Osteocyte (in vitro differentiated cells): ENCODE measurements at regions not wholly inside any gene's neighbourhood (a gene's known extent, or its start where the extent isn't known, plus 50 kb on each side); places are given as distances from the start of the nearest gene placed in this dataset.

Experiments used
- DNase-seq: peaks from one replicate; pipeline ENCODE4 v3.0.0; 2021; ENCODE audit warnings: mixed read lengths; ENCODE audit not compliant: unreplicated experiment; ENCODE audit errors: extremely low spot score
- H3K27ac Mint-ChIP-seq: one replicate; pipeline ENCODE4 v1.8.0; 2021; ENCODE audit warnings: mild to moderate bottlenecking, mixed read lengths; ENCODE audit not compliant: unreplicated experiment
- H3K27me3 Mint-ChIP-seq: one replicate; pipeline ENCODE4 v1.8.0; 2021; ENCODE audit warnings: mixed read lengths; ENCODE audit not compliant: unreplicated experiment
- H3K36me3 Mint-ChIP-seq: one replicate; pipeline ENCODE4 v1.8.0; 2021; ENCODE audit warnings: mixed read lengths; ENCODE audit not compliant: unreplicated experiment
- H3K4me1 Mint-ChIP-seq: one replicate; pipeline ENCODE4 v1.8.0; 2021; ENCODE audit warnings: mixed read lengths; ENCODE audit not compliant: unreplicated experiment
- H3K4me3 Mint-ChIP-seq: one replicate; pipeline ENCODE4 v1.8.0; 2021; ENCODE audit warnings: mild to moderate bottlenecking, moderate library complexity, mixed read lengths; ENCODE audit not compliant: unreplicated experiment
- H3K9me3 Mint-ChIP-seq: one replicate; pipeline ENCODE4 v1.8.0; 2021; ENCODE audit warnings: mixed read lengths; ENCODE audit not compliant: unreplicated experiment
- CTCF ChIP-seq: fragments of 200-600 bp; sonication (generic); IDR thresholded peaks from 2 replicates; pipeline ENCODE4 v1.5.0; 2021; ENCODE audit warnings: antibody characterized with exemption, mild to moderate bottlenecking, moderate library complexity

GRCh38 chr12:59182191-59182590 lies 261.9 kb upstream of the LRIG3 start:
- no peak overlapping the region for H3K27ac Mint-ChIP-seq
- no peak for TF ChIP-seq CTCF
- no peak for DNase-seq
- peaks cover 2% of the 10 kb centered on the region for H3K36me3 Mint-ChIP-seq
- peaks cover 14% of the 10 kb centered on the region for H3K4me1 Mint-ChIP-seq
- H3K9me3 Mint-ChIP-seq = peaks cover 5% of the 10 kb centered on the region
- H3K4me3 Mint-ChIP-seq = no peak overlapping the region
- peaks cover 8% of the 10 kb centered on the region for H3K27me3 Mint-ChIP-seq

DNA sequence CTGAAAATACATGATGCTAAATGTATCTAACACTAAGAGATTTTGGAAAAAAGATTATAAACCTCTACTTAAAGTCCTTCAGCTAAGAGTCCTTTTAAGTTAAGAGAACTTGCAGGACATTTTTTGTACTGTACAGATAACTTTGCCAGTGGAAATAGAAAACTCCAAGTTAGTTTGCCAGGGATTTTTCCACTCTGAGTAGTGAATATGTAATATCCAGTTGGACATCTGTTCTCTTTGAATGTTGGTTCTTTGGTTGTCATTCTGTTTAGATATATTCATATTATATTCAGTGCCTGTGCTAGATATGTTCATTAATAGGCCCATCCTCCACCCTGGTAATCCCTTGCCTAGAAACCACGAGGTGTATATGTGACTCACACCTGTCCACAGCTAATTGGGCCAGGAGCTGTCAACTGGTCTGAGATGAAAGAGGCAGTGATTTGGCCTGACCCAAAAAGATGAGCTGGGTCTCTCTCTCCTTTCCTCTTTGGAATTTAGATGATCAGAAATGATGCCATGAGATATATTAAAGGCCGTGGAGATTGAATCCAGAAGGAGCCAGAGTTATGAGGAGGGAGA lies 261.0 kb upstream of the LRIG3 start:
- no peak for TF ChIP-seq CTCF
- Mint-ChIP-seq H3K27ac (no peak overlapping the region), H3K9me3 (peaks cover 5% of the 10 kb centered on the region), H3K36me3 (peaks cover 2% of the 10 kb centered on the region), H3K4me3 (no peak overlapping the region), H3K4me1 (peaks cover 14% of the 10 kb centered on the region), H3K27me3 (peaks cover 8% of the 10 kb centered on the region)
- no peak for DNase-seq

DNA sequence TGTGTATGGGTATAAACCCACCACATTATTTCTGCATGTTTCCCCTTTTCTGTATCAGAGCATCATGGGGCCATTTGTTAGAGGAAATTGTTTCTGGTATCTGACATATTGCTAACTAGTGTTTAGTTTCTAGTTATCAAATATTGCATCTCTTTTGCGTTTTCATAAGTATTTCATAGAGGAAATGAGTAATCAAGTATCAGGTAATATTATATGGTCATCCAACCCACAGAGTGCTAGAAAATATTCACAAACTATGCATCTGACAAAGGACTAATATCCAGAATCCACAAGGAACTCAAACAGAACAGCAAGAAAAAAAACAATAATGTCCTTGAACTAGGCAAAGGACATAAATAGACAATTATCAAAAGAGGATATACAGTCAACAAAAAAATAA lies 258.9 kb upstream of the LRIG3 start:
- no peak overlapping the region for H3K4me3 Mint-ChIP-seq

DNA sequence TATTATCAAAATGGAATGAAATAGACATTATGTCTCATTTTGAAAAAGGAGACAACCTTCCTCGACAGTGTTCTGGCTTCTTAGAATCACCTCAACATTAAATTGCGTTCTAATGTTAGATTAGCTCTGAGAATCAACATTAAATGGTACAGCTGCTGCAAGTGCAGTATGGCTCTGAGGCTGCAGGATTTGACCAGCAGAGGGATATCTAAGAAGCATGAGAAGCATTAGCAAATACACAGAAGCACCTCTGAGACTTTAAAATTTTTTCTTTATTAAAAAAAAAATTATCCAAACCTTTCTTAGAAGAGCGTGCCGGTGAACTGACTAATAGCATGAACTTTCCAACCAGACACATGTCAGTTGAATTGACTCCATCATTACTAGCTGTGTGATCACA lies 253.4 kb upstream of the LRIG3 start:
- Mint-ChIP-seq H3K27me3 (peaks cover 2% of the 10 kb centered on the region), H3K27ac (no peak overlapping the region), H3K9me3 (no peaks in the 10 kb centered on the region), H3K4me3 (no peak overlapping the region), H3K36me3 (peaks cover 2% of the 10 kb centered on the region), H3K4me1 (peaks cover 8% of the 10 kb centered on the region)
- peak; percentile 48 for TF ChIP-seq CTCF
- DNase-seq = no peak

More for the DNA sequence above, 258.9 kb upstream of the LRIG3 start:
- Mint-ChIP-seq H3K27ac (peak overlapping the region; percentile 1), H3K27me3 (no peaks in the 10 kb centered on the region), H3K36me3 (peaks cover 2% of the 10 kb centered on the region), H3K9me3 (peaks cover 5% of the 10 kb centered on the region), H3K4me1 (peaks cover 14% of the 10 kb centered on the region)
- DNase-seq = no peak
- TF ChIP-seq CTCF = no peak

GRCh38 chr12:59168647-59169046 lies 248.3 kb upstream of the LRIG3 start:
- DNase-seq = no peak
- no peak for TF ChIP-seq CTCF
- Mint-ChIP-seq H3K27ac (no peak overlapping the region), H3K27me3 (peaks cover 8% of the 10 kb centered on the region), H3K36me3 (no peaks in the 10 kb centered on the region), H3K4me3 (no peak overlapping the region), H3K9me3 (no peaks in the 10 kb centered on the region), H3K4me1 (peaks cover 32% of the 10 kb centered on the region)
